Body of pancreas (tissue), 4 donors: ENCODE measurements at regions not wholly inside any gene's neighbourhood (a gene's known extent, or its start where the extent isn't known, plus 50 kb on each side); places are given as distances from the start of the nearest gene placed in this dataset.
"Not testable (repeated sequence)": the region's sequence is repeated elsewhere in the genome, so short reads cannot be mapped to it uniquely, and the experiment has no call there.

ENCODE experiments used
- ATAC-seq: fragments of 150-250 bp; one replicate; pipeline ENCODE4 v1.9.1; 2016
- DNase-seq, 4 donors: peaks; one replicate each; pipeline ENCODE4 v3.0.0-alpha.2; 2019
- H3K27ac ChIP-seq, 4 donors: fragments of 200-600 bp; sonication (generic); 1 replicate in 3 of 4; 2 replicates in 1 of 4; pipeline versions ENCODE4 v1.5.1 to v1.6.1; 2016 to 2019; ENCODE audit warnings: mild to moderate bottlenecking in 1 of 4, mixed read lengths in 1 of 4, moderate library complexity in 1 of 4
- H3K27me3 ChIP-seq, 2 donors: fragments of 200-600 bp; sonication (generic); one replicate each; pipeline ENCODE4 v1.6.0; 2016; ENCODE audit warnings: mild to moderate bottlenecking in 1 of 2
- H3K36me3 ChIP-seq, 2 donors: fragments of 200-600 bp; sonication (generic); replicated peaks in 1 of 2; 2 replicates each; pipeline ENCODE4 v1.5.1; 2016; ENCODE audit warnings: low read depth in 2 of 2; ENCODE audit not compliant: insufficient read depth in 1 of 2
- H3K4me1 ChIP-seq: fragments of 200-600 bp; sonication (generic); one replicate; pipeline ENCODE4 v1.6.0; 2016
- H3K4me3 ChIP-seq, 2 donors: fragments of 200-600 bp; sonication (generic); 1 replicate in 1 of 2; 2 replicates in 1 of 2; pipeline ENCODE4 v1.5.1; 2016 to 2019
- H3K9me3 ChIP-seq, 3 donors: fragments of 200-600 bp; sonication (generic); 1 replicate in 2 of 3; 2 replicates in 1 of 3; pipeline ENCODE4 v1.5.1; 2016
- POLR2A ChIP-seq, 3 donors: fragments of 450-650 bp; IDR thresholded peaks; one replicate each; pipeline ENCODE4 v1.6.1; 2016; ENCODE audit warnings: antibody characterized with exemption in 3 of 3, mild to moderate bottlenecking in 2 of 3
- WGBS, 2 donors: methylation state at CpG; one replicate each; pipeline ENCODE4 v1.1.5; 2017; 5-methylcytosine and 5-hydroxymethylcytosine counted together
- intact Hi-C: fragments of 100-400 bp; cut with DNase I; formaldehyde crosslinking; loops from one replicate; pipeline ENCODE4 v1.15.1; 2023
- TF ChIP-seq, protein P1 (sequence below), 7 experiments: fragments of 450-650 bp in 4 of 7; fragments of 200-600 bp in 3 of 7; sonication (generic) in 3 of 7; IDR thresholded peaks; one replicate each; pipeline ENCODE4 v1.5.1; 2016 to 2019; ENCODE audit warnings: antibody characterized with exemption in 7 of 7

DNA sequence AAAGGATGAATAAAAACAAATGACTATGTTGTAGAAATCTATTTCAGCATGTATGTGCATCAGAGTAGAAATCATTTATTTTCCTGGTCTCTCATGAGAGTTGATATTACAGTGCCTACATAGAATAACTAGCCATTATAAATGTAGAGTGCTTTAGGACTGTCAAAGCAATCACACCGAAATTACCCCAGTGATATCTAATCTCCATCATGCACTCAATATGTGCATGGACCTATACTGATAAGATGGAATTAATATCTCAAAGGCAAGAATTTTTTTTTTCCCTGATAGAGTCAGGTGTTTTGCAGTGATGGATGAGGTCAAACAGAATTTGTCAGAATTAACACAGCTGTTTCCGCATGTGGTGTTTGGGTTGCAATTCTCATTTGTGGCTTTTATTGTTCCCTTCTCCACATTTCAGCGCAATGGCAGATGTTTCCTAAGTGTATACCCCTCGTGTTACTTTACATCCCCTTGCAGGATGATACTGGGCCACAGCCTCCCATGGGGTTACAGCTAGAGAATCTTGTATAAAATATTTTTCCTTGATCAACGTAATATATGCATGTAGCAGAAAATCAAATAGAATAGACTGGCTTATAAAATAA, 298.8 kb downstream of the RASEF start:
- intact Hi-C loops = no loop called here
- ATAC-seq (no peak), DNase-seq (no peak)
- Histone ChIP-seq H3K36me3 (no peaks in the 10 kb centered on the region), H3K4me1 (no peaks in the 10 kb centered on the region), H3K4me3 (no peak overlapping the region), H3K27me3 (no peaks in the 10 kb centered on the region), H3K9me3 (no peaks in the 10 kb centered on the region), H3K27ac (no peak overlapping the region)
- WGBS, 2 donors = 19 to 27% methylated on average over 5 of the region's 5 CpGs
- TF ChIP-seq POLR2A (IDR thresholded peaks at IDR 0.05) = no peak
- TF ChIP-seq, protein P1, sequence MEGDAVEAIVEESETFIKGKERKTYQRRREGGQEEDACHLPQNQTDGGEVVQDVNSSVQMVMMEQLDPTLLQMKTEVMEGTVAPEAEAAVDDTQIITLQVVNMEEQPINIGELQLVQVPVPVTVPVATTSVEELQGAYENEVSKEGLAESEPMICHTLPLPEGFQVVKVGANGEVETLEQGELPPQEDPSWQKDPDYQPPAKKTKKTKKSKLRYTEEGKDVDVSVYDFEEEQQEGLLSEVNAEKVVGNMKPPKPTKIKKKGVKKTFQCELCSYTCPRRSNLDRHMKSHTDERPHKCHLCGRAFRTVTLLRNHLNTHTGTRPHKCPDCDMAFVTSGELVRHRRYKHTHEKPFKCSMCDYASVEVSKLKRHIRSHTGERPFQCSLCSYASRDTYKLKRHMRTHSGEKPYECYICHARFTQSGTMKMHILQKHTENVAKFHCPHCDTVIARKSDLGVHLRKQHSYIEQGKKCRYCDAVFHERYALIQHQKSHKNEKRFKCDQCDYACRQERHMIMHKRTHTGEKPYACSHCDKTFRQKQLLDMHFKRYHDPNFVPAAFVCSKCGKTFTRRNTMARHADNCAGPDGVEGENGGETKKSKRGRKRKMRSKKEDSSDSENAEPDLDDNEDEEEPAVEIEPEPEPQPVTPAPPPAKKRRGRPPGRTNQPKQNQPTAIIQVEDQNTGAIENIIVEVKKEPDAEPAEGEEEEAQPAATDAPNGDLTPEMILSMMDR (IDR thresholded peaks at IDR 0.05) = no peak

DNA sequence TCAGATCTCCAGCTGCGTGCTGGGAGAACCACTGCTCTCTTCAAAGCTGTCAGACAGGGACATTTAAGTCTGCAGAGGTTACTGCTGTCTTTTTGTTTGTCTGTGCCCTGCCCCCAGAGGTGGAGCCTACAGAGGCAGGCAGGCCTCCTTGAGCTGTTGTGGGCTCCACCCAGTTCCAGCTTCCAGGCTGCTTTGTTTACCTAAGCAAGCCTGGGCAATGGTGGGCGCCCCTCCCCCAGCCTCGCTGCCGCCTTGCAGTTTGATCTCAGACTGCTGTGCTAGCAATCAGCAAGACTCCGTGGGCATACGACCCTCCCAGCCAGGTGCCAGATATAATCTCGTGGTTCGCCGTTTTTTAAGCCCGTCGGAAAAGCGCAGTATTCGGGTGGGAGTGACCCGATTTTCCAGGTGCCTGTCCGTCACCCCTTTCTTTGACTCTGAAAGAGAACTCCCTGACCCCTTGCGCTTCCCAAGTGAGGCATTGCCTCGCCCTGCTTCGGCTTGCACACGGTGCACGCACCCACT, 288.2 kb downstream of the RASEF start:
- H3K27me3 ChIP-seq, H3K9me3 ChIP-seq, intact Hi-C loops, DNase-seq, H3K4me1 ChIP-seq, H3K27ac ChIP-seq, ATAC-seq, H3K36me3 ChIP-seq, H3K4me3 ChIP-seq: not testable (repeated sequence)
- 70 to 83% methylated on average over 19 of the region's 20 CpGs for WGBS, 2 donors

DNA sequence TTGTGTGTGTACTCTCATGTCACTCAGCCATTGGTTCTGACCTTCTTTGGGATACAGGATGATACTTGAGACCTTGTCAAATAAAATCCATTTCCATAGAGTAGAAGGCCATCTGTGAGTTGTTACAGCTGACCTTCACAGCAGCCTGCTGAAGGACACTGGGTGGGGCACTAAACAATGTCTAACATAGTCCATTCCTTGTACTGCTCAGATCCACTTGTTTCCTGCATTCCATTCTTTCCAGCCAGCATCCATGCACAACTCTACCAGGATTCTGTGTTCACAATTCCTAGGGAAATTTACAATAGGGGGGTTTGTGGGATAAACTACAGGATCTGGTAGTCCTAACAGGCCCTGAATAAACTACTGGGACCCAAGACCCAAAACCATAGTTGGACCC, 286.4 kb downstream of the RASEF start:
- Histone ChIP-seq H3K4me3 (no peak overlapping the region), H3K4me1 (no peaks in the 10 kb centered on the region), H3K27me3 (no peaks in the 10 kb centered on the region), H3K9me3 (no peaks in the 10 kb centered on the region), H3K36me3 (no peaks in the 10 kb centered on the region), H3K27ac (no peak overlapping the region)
- intact Hi-C loops = no loop called here
- TF ChIP-seq, protein P1 (IDR thresholded peaks at IDR 0.05) = no peak
- ATAC-seq (no peak), DNase-seq (no peak)

DNA sequence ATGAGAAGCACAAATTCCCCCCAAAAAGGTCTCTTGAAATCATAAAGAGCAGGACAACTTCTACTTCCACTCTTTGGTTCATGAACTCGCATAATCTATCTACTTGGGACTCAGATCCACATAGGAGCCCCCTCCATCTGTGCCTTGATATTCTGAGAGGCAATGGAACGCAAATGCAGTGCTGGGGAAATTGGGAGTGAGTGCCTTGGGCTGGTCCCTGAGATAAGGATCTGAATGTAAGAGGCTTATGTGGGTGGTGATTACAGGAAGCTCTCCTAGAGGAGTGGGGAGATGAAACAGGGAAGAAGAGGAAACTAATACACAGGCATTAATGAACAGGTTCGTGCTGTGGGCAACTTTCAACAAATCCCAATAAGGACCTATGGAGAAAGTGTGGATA, 285.6 kb downstream of the RASEF start:
- DNase-seq (no peak), ATAC-seq (no peak)
- Histone ChIP-seq H3K36me3 (no peaks in the 10 kb centered on the region), H3K27ac (no peak overlapping the region), H3K27me3 (no peaks in the 10 kb centered on the region), H3K9me3 (no peaks in the 10 kb centered on the region), H3K4me3 (no peak overlapping the region), H3K4me1 (no peaks in the 10 kb centered on the region)
- intact Hi-C loops = no loop called here
- TF ChIP-seq POLR2A (IDR thresholded peaks at IDR 0.05) = no peak
- WGBS, 2 donors = 51 to 53% methylated on average over 3 of the region's 3 CpGs

DNA sequence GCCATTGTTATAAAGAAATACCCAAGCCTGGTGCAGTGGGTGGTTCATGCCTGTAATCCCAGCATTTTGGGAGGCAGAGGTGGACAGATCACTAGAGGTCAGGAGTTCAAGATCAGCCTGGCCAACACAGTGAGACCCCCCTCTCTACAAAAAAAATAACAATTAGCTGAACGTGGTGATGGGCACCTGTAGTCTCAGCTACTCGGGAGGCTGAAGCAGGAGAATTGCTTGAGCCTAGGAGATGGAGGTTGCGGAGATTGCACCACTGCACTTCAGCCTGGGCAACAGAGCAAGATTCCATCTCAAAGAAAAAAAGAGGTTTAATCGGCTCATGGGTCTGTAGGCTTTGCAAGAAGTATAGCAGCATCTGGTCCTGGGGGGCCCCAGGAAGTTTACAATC, 284.0 kb downstream of the RASEF start:
- 67 to 78% methylated on average over 4 of the region's 4 CpGs for WGBS, 2 donors
- ATAC-seq, H3K27me3 ChIP-seq: not testable (repeated sequence)

DNA sequence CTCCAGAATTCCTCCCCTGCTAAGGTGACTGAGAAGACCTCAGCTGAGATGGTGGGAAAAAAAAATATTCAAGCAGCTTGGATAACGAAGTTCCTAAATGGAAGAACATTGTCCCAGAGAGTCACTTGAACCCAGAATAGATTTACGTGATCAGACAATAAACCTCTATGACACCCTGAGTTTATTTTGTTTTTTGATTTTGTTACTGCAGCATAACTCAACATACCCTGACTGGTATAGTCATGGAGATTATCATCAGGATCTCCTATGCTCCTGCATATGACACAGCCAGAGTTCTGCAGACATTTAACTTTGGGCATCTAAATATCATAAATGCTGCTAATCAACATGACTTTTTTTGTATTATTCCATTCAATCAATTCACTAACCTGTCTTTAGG, 282.9 kb downstream of the RASEF start:
- Histone ChIP-seq H3K4me1 (no peaks in the 10 kb centered on the region), H3K9me3 (no peaks in the 10 kb centered on the region), H3K36me3 (no peaks in the 10 kb centered on the region), H3K27ac (no peak overlapping the region), H3K27me3 (no peaks in the 10 kb centered on the region), H3K4me3 (no peak overlapping the region)
- ATAC-seq (no peak), DNase-seq (no peak)
- no peak for TF ChIP-seq POLR2A (IDR thresholded peaks at IDR 0.05)
- intact Hi-C loops = no loop called here
- WGBS, 2 donors = 46 to 70% methylated on average over 2 of the region's 2 CpGs

More for the DNA sequence above, 284.0 kb downstream of the RASEF start:
- H3K4me1 ChIP-seq, H3K9me3 ChIP-seq, intact Hi-C loops, H3K27ac ChIP-seq, H3K36me3 ChIP-seq, H3K4me3 ChIP-seq, DNase-seq: not testable (repeated sequence)

DNA sequence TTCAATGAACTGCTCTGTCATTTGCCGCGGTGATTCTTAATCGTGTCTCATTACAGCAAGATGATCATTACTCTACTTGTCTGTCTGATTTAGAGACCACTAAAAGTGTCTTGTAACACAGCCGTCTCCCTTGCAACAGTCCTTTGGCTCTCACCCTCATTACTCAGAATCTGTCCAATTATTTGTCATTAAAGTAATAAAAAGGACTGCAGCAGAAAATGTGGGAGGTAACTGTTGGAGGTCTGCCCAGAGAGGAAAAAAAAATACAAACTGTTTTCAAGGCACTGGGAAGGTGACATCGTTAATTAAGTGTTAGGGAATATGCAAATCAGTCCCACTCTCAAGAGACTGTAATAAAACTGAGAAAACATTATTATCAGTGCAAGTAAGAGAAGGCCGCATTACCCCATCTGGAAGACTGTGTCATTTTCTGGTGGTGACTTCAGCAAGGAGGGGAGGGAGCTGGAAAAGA, 281.0 kb downstream of the RASEF start:
- DNase-seq (no peak), ATAC-seq (no peak)
- H3K27me3 ChIP-seq = no peaks in the 10 kb centered on the region
- H3K4me1 ChIP-seq = no peaks in the 10 kb centered on the region
- no peak for TF ChIP-seq POLR2A (IDR thresholded peaks at IDR 0.05)
- TF ChIP-seq, protein P1 (IDR thresholded peaks at IDR 0.05) = no peak
- WGBS, 2 donors = 35 to 64% methylated on average over 6 of the region's 6 CpGs
- no peaks in the 10 kb centered on the region for H3K36me3 ChIP-seq
- intact Hi-C loops = no loop called here
- no peak overlapping the region for H3K4me3 ChIP-seq
- no peak overlapping the region for H3K27ac ChIP-seq
- no peaks in the 10 kb centered on the region for H3K9me3 ChIP-seq
